Keratinocyte (primary cell): ENCODE measurements at regions not wholly inside any gene's neighbourhood (a gene's known extent, or its start where the extent isn't known, plus 50 kb on each side); places are given as distances from the start of the nearest gene placed in this dataset.

Experiments used
- DNase-seq: peaks from one replicate; pipeline ENCODE4 v3.0.0-alpha.2; 2011; ENCODE audit warnings: low read depth, missing footprints, low spot score
- FAIRE-seq: peaks from 2 replicates; lab custom pipeline; 2011; peaks lifted over from hg19 to GRCh38; lab: Jason Lieb, UNC
- H2AFZ ChIP-seq: 2 replicates; pipeline ENCODE4 v1.6.0; 2012; ENCODE audit warnings: low read length, control low read depth, inconsistent platforms; ENCODE audit not compliant: control insufficient read depth
- H3K27ac ChIP-seq: 2 replicates; pipeline ENCODE4 v1.5.1; 2011; ENCODE audit warnings: low read length; ENCODE audit not compliant: control insufficient read depth, insufficient read depth
- H3K27me3 ChIP-seq: 3 replicates; pipeline ENCODE4 v1.6.0; 2011; ENCODE audit warnings: low read length; ENCODE audit not compliant: control insufficient read depth, insufficient read depth; ENCODE audit errors: extremely low read depth
- H3K36me3 ChIP-seq, 2 experiments: 2 replicates in 1 of 2; 3 replicates in 1 of 2; pipeline ENCODE4 v1.5.1; 2011; ENCODE audit warnings: low read length in 2 of 2, mild to moderate bottlenecking in 1 of 2; ENCODE audit not compliant: control insufficient read depth in 2 of 2, insufficient read depth in 2 of 2; ENCODE audit errors: extremely low read depth in 1 of 2
- H3K4me1 ChIP-seq: 3 replicates; pipeline ENCODE4 v1.5.1; 2011; ENCODE audit warnings: low read length; ENCODE audit not compliant: control insufficient read depth, insufficient read depth; ENCODE audit errors: extremely low read depth
- H3K4me2 ChIP-seq: 3 replicates; pipeline ENCODE4 v1.6.0; 2011; ENCODE audit warnings: low read depth, low read length; ENCODE audit not compliant: control insufficient read depth, insufficient read depth; ENCODE audit errors: extremely low read depth
- H3K4me3 ChIP-seq, 3 experiments: fragments of 200-600 bp in 1 of 3; sonication (generic) in 1 of 3; 2 replicates in 2 of 3; 3 replicates in 1 of 3; pipeline ENCODE4 v1.5.1; 2011 to 2016; ENCODE audit warnings: low read length in 3 of 3, mild to moderate bottlenecking in 3 of 3, control low read depth in 2 of 3, inconsistent platforms in 1 of 3, low read depth in 1 of 3, mixed read lengths in 1 of 3, mixed run types in 1 of 3, moderate library complexity in 1 of 3; ENCODE audit not compliant: control insufficient read depth in 2 of 3, insufficient read depth in 2 of 3; ENCODE audit errors: extremely low read depth in 1 of 3
- H3K79me2 ChIP-seq: 2 replicates; pipeline ENCODE4 v1.6.0; 2012; ENCODE audit warnings: low read length; ENCODE audit not compliant: control insufficient read depth, insufficient read depth
- H3K9ac ChIP-seq: 3 replicates; pipeline ENCODE4 v1.6.0; 2011; ENCODE audit warnings: low read length; ENCODE audit not compliant: control insufficient read depth, insufficient read depth; ENCODE audit errors: extremely low read depth
- H3K9me1 ChIP-seq: 3 replicates; pipeline ENCODE4 v1.6.0; 2011; ENCODE audit warnings: low read length; ENCODE audit not compliant: control insufficient read depth, insufficient read depth; ENCODE audit errors: extremely low read depth
- H3K9me3 ChIP-seq: 2 replicates; pipeline ENCODE4 v1.5.1; 2012; ENCODE audit warnings: low read depth, low read length; ENCODE audit not compliant: control insufficient read depth
- H4K20me1 ChIP-seq: 3 replicates; pipeline ENCODE4 v1.6.0; 2011; ENCODE audit warnings: low read length; ENCODE audit not compliant: control insufficient read depth, insufficient read depth; ENCODE audit errors: extremely low read depth
- EZH2 ChIP-seq: IDR thresholded peaks from one replicate; pipeline ENCODE4 v1.6.1; 2012; ENCODE audit warnings: inconsistent platforms, mild to moderate bottlenecking, low read length, moderate library complexity
- dilution Hi-C: fragments of 300-500 bp; cut with MboI; formaldehyde crosslinking; loops from one replicate; pipeline ENCODE4 v1.7.0; 2020; ENCODE audit warnings: low sequenced_read_pairs; ENCODE audit not compliant: extremely low pct_ligation_motif_present
- TF ChIP-seq, protein P1 (sequence below), 3 experiments: IDR thresholded peaks in 1 of 3; conservative IDR thresholded peaks in 1 of 3; optimal IDR thresholded peaks in 1 of 3; 2 replicates in 2 of 3; 3 replicates in 1 of 3; pipeline versions ENCODE3 to v1.5.1; 2011; ENCODE audit warnings: low read length in 3 of 3, mild to moderate bottlenecking in 3 of 3, moderate library complexity in 2 of 3, control low read depth in 1 of 3, inconsistent platforms in 1 of 3; ENCODE audit not compliant: insufficient read depth in 2 of 3; ENCODE audit errors: extremely low read depth in 1 of 3

- H3K9me3 ChIP-seq, result peaks cover 2% of the 10 kb centered on the region
- H3K4me1 ChIP-seq, result no peaks in the 10 kb centered on the region
- H4K20me1 ChIP-seq, result no peaks in the 10 kb centered on the region
- no peaks in the 10 kb centered on the region for H3K79me2 ChIP-seq
- dilution Hi-C loops, result no loop called here
- H3K9ac ChIP-seq, result no peak overlapping the region
- no peak for FAIRE-seq
- H3K36me3 ChIP-seq, result no peaks in the 10 kb centered on the region
- no peaks in the 10 kb centered on the region for H3K9me1 ChIP-seq
- TF ChIP-seq, protein P1, sequence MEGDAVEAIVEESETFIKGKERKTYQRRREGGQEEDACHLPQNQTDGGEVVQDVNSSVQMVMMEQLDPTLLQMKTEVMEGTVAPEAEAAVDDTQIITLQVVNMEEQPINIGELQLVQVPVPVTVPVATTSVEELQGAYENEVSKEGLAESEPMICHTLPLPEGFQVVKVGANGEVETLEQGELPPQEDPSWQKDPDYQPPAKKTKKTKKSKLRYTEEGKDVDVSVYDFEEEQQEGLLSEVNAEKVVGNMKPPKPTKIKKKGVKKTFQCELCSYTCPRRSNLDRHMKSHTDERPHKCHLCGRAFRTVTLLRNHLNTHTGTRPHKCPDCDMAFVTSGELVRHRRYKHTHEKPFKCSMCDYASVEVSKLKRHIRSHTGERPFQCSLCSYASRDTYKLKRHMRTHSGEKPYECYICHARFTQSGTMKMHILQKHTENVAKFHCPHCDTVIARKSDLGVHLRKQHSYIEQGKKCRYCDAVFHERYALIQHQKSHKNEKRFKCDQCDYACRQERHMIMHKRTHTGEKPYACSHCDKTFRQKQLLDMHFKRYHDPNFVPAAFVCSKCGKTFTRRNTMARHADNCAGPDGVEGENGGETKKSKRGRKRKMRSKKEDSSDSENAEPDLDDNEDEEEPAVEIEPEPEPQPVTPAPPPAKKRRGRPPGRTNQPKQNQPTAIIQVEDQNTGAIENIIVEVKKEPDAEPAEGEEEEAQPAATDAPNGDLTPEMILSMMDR (optimal IDR thresholded peaks at IDR 0.05 in 1 of 3, IDR thresholded peaks at IDR 0.05 in 1 of 3, conservative IDR thresholded peaks at IDR 0.05 in 1 of 3; ENCODE audit: extremely low read depth in 1 of 3, insufficient read depth in 2 of 3, low read length in 3 of 3), result no peak
- no peak overlapping the region for H2AFZ ChIP-seq
- H3K4me2 ChIP-seq, result no peak overlapping the region
- no peaks in the 10 kb centered on the region for H3K27me3 ChIP-seq
- no peak for DNase-seq
- H3K27ac ChIP-seq, result no peak overlapping the region
- H3K4me3 ChIP-seq, result no peak overlapping the region
These were observed 892.1 kb upstream of the DDX18 start for GRCh38 chr2:116922414-116922813.

- TF ChIP-seq EZH2, result no peak
- TF ChIP-seq, protein P1 (optimal IDR thresholded peaks at IDR 0.05 in 1 of 3, IDR thresholded peaks at IDR 0.05 in 1 of 3, conservative IDR thresholded peaks at IDR 0.05 in 1 of 3; ENCODE audit: extremely low read depth in 1 of 3, insufficient read depth in 2 of 3, low read length in 3 of 3), result no peak
- Histone ChIP-seq H3K27ac (no peak overlapping the region), H3K79me2 (no peaks in the 10 kb centered on the region), H3K4me1 (no peaks in the 10 kb centered on the region), H3K4me3 (no peak overlapping the region), H3K27me3 (no peaks in the 10 kb centered on the region), H3K9ac (no peak overlapping the region), H3K4me2 (no peak overlapping the region), H4K20me1 (no peaks in the 10 kb centered on the region), H2AFZ (no peak overlapping the region), H3K9me1 (no peaks in the 10 kb centered on the region), H3K36me3 (no peaks in the 10 kb centered on the region), H3K9me3 (no peaks in the 10 kb centered on the region)
- FAIRE-seq (no peak), DNase-seq (no peak)
- dilution Hi-C loops, result no loop called here
These were observed 890.0 kb upstream of the DDX18 start for GRCh38 chr2:116924509-116924908.
